Renal pelvis (tissue), 1 donor: ENCODE measurements at regions not wholly inside any gene's neighbourhood (a gene's known extent, or its start where the extent isn't known, plus 50 kb on each side); places are given as distances from the start of the nearest gene placed in this dataset.

Experiments
- DNase-seq: peaks from one replicate; pipeline ENCODE4 v3.0.0-alpha.2; 2013

DNA sequence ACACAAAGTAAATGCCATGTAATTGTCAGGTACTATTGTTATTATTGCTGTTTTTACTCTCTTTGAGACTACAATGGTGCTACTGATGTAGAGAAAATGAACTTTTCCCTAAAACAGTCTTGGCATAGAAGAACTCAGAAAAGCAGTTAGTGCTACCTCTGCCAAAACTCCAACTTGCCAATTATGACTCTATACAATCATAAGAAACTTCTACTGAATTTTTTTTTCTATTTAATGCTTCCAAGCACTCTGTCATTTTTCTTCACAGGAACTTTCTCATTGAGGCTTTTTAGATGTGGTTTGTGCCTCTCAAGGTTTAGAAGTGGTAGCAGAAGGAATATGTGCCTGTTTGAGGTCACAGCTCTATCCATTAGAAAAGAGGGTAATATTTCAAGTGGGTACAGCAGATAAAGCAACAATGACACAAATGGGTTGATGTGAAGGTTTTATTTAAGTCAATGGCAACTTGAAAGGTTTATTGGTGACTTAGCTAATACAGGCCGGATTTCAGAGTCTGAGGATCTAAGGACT lies 64.0 kb upstream of the FERD3L start:
- DNase-seq: no peak

DNA sequence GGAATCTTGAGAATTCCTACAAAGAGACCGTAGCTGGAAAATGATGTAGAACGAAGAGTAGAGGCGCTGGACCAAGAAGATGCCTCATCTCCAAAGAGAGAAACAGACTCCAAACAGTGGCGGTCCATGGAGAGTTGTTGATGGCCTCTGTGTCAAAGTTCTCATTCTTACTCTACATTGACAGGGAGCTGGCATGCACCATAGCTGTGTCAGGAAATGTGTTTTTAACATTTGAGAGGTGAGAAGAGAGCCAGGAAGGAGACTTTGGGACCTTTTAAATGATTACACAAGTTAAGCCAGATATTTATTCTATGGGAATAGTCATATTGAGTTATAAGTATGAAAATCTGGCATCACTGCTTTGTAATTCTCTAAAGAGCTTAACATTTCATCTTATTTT lies 61.5 kb upstream of the FERD3L start:
- DNase-seq: no peak

GRCh38 chr7:19203686-19204085 lies 58.5 kb upstream of the FERD3L start:
- no peak for DNase-seq

DNA sequence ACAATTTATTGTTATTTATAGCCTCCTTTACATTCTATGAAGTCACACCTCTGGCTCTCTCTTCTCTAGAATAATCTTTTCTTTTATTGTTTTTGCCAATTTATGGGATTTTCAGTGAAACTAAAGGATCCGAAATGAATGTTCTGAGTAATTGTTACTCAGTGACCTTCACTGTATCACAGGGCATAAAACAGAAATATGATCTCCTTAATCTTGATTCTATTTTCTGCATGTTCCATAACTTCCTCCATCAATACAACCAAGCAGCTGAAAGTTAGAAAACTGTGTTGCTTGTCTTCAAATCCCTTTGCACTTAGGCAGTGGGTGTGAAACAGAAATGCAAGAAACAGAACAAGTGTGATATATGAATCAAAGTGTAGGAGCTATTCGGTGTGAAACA lies 57.4 kb upstream of the FERD3L start:
- no peak for DNase-seq
